HG02623 (cell line): ENCODE measurements at regions not wholly inside any gene's neighbourhood (a gene's known extent, or its start where the extent isn't known, plus 50 kb on each side); places are given as distances from the start of the nearest gene placed in this dataset.

Experiments
- ATAC-seq: cut with Tn5 transposase; IDR thresholded peaks from one replicate; pipeline ENCODE4 v1.9.1; 2021; ENCODE audit warnings: moderate library complexity; ENCODE audit not compliant: unreplicated experiment

DNA sequence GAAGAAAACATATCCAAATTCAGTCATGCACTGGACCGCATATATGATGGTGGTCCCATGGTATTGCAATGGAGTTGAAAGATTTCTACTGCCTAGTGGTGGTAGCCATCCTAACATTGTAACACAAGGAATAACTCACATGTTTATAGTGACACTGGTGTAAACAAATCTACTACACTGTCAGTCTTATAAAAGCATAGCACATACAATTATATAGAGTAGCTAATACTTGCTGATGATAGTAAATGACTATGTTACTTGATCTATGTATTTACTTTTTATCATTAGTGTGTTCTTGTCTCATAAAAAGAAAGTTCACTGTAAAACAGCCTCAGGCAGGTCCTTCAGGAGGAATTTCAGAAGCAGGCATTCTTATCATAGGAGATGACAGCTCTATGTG lies 96.0 kb upstream of the CDIN1 start:
- no peak for ATAC-seq

DNA sequence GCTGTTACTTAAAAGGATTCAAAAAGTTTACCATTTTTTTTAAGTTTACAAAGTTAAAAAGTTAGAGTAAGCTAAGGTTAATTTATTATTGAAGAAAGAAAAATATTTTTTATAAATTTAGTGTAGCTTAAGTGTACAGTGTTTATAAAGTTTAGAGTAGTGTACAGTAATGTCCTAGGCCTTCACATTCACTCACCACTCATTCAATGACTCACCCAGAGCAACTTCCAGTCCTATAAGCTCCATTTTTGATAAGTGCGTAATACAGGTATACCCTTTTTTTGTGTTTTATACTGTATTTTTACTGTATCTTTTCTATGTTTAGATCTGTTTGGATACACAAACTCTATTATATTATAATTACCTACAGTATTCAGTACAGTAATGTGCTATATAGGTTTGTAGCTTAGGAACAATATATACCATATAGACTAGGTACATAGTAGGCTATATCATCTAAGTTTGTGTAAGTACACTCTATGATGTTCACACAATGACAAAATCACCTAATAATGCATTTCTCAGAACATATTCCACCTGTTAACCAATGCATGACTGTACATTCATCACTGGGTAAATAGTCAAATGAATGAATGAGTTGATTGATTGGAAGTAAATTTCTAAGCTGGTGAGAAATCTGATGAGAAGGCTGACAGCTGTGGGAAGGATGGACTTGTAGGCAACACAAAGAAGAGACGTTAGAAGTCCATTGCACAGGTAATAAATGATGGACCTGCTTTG lies 95.2 kb upstream of the CDIN1 start:
- no peak for ATAC-seq

DNA sequence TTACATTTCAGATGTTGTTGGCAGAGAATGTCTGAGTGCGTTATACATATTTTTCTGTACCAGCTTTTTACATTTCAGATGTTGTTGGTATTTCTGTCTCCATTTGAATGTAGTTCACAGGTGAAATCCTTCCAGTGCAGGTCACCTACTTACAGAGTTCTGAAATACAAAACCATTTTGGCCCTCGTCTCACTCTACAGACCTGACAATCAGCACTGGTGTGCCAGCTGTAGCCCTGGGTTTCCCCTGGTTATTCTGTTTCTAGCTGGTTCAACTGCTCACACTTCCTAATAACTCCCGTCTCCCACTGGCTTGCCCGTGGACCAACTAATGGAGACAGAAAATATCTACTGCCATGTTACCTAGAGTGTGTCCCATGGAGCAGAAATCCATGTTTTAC lies 87.5 kb upstream of the CDIN1 start:
- no peak for ATAC-seq

- ATAC-seq, result no peak
Measured at GRCh38 chr15:36495456-36495991, 83.9 kb upstream of the CDIN1 start.

DNA sequence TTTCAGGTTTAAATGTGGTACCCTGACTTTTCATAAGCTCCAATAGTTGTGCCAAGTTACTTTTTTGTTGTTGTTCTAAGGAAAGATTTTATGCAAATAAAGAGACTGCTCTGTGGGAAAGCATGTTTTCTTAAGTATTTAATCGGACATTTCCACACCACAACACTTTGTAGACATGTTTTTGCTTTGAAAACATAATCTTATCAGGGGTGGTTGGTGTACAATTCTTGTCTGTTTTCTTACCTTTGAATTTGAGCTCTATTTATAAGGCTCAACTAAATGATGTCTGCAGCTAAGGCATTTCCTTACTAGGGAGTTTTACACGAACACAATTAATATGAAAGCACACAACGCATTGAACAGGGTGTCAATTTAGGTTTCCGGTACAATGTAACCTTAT lies 81.5 kb upstream of the CDIN1 start:
- no peak for ATAC-seq

DNA sequence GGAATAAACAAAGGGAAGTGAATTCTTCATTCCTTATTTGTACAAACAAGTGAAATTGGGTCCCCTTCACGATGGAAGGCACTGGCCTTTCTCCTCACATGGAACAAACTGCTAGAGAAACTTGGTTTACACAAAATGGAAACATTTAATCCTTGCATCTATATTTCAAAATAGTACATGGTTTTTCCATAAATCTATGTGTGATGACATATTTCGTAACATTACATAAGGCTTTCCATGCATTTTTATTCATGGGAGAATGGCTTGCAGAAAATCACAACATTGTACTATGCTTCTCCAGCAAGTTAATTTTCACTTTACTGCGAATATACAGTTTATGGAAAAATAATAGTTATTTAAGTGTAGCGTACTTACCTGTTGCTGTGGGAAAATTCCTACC lies 81.0 kb upstream of the CDIN1 start:
- no peak for ATAC-seq

DNA sequence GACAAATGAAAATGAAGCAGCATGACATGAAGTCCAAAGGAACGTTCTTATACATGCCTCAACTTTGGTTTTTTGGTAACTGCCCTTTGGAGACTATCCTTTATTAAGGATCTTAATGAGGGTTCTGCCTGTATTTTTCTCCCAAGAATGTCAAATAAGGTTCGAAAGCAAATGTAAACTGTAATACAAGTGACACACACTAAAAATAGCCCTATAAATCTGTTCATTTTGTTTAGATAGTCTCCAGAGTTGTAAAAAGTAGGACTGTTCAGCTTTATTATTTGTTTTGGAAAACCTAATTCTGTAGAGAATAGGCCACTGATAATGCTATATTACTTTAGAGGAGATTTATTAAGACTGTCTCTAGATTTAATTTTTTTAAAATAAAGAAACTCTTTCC lies 80.5 kb upstream of the CDIN1 start:
- no peak for ATAC-seq

DNA sequence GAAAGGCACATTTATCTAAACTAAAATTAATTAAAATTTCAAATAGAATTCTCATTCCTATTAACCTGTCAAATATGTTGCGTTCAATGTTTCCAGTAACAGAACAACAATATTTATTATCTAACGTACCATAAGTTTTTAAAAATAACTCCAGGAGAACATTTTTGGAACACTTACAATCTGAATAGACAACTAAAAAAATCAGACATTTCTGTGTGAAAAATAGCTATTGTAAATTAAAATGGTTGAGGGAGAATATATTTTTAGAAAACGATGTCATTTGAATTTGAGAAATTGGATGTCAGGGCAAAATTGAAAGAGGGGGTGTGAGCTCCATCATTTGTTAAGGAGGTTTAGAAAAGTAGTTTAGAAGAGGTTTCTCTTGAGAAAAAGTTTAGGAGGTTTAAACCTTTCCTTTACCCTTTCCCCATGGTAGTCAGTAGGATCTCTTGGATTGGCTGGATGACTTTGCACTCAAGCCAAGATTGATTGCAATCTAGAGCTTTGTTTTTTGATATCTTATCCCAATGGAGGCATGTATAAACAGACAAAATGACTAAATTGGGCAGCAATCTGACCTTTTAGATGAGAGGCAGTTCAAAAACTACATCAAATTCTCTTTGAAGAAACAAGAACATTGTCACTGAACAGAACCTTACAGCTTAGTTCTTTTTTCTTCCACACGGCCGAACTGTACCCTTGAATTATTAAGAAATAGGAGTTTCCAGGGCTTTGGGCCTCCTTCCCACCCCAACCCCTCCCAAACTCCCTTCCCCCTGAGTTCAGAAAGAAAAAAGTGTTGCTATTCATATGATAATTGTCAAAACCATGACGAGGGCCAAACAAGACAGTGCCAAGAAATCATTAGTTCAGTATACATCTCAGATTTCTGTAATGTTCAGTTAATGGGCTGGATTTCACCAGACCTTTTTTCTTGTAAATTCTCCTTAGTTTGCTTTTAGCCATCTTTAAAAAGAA lies 79.7 kb upstream of the CDIN1 start:
- no peak for ATAC-seq

GRCh38 chr15:36501063-36501678 lies 78.3 kb upstream of the CDIN1 start:
- peak; percentile 81 for ATAC-seq

DNA sequence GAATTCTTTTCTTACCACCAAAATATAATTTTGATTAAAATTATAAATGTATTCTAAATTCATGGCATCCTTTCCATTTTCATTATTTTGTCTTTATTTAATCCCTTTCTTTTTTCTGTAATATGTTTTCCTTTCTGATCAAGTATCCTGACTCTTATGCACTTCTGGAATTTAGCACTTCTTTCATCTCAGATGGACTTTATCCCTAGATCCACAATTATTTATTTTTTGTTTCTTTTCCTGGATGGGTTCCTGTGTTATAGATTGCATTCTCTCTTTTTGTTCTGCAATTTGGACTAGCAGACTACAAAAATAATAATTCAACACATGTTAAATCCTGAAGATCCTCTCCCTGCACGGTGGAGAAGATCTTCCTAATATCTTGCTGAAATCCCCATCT lies 76.9 kb upstream of the CDIN1 start:
- ATAC-seq, result no peak

DNA sequence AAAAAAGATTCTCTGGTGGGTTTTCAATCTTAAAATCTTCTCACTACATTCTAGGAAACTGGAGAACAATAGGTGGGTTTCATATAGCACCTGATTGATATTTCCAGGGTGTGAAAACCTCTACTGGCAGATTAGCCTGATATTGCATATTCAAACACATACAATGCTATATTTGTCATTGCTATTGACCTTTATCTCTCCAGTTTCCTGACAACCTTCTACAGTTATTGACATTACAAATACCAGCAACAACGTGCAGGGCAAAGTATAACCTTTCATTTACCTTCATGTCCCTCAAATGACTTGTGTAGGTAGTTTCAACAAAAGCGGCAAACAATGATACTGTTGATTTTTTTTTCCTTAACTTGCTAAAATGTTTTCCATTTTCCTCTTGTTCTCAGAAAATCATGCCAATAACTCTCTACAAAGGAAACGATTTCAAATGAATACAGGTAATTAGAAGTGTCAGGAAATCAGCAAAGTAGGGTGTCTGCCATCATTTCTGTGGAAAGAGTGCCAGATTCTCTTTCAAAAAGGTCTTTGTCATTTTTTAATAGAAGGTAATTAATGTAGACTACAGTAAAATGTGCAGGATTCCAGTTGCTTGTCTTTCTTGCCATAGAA lies 72.6 kb upstream of the CDIN1 start:
- no peak for ATAC-seq

- ATAC-seq, result no peak
Measured at GRCh38 chr15:36507458-36507857, 72.0 kb upstream of the CDIN1 start.

- no peak for ATAC-seq
Measured at GRCh38 chr15:36511594-36511993, 67.8 kb upstream of the CDIN1 start.

DNA sequence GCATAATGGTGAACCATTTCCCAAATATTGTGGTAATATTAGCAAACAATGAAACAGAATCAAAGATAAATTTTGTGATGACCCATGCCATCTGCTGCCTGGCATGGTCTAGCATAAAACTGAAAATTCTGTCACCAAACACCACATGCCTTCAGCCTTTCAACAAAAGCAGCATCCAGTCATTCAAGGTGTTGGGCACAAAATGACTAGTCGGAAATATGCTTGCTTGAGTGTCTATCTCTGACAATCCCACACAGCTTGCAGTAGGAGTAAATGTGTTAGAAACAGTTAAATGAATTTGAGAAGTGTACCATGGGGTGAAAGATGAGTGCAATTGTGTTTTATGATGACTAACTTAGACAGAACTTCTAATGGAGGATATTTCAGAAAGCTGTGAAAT lies 61.7 kb upstream of the CDIN1 start:
- no peak for ATAC-seq

- no peak for ATAC-seq
Measured at GRCh38 chr15:36519067-36519466, 60.4 kb upstream of the CDIN1 start.

DNA sequence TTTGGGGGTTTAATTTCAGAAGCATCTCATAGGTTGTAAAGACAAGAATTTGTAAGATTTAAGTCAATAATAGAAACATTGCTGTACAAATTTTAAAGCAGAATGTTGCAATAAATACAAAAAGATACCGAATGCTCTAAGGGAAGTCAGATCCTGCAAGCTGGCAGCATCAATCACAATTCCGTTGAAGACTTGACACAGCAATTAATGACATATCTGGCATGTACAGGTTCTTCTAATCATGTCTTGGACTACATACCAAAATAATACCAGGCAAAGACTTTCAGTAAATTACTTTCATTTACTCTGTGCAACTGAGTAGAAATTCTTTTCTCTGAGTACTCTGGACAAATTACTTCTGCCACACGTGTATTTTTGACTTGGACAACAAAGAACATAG lies 54.0 kb upstream of the CDIN1 start:
- no peak for ATAC-seq

GRCh38 chr15:36527235-36528162 lies 51.9 kb upstream of the CDIN1 start:
- ATAC-seq, result no peak

- peak; percentile 70 for ATAC-seq
Measured at GRCh38 chr15:36529296-36530011, 50.0 kb upstream of the CDIN1 start.
